Hypothalamus (tissue), 51 donors: ENCODE measurements at regions not wholly inside any gene's neighbourhood (a gene's known extent, or its start where the extent isn't known, plus 50 kb on each side); places are given as distances from the start of the nearest gene placed in this dataset.

Experiments
- DNase-seq, 51 donors: peaks; one replicate each; lab custom pipeline; 2025; lab: John Stamatoyannopoulos, UW

DNA sequence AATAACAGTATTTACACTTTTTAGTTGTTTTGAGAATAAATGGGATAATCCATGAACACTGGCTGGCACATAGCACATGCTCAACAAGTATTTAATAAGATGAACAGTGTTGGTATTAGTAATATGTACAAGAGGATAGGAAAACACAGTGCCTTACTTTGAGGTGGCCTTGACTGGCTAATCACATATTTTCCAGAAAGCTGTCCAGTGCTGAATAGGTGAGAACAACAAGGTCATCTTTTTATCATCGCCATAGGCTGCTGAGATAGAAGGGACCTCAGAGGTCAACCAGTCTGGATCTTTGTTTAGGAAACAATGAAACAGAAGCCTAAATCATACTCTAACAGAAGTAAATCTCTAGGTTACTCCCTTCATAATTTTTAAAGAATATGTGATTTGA is 89.7 kb upstream of the BCL9 start:
- DNase-seq: no peak

DNA sequence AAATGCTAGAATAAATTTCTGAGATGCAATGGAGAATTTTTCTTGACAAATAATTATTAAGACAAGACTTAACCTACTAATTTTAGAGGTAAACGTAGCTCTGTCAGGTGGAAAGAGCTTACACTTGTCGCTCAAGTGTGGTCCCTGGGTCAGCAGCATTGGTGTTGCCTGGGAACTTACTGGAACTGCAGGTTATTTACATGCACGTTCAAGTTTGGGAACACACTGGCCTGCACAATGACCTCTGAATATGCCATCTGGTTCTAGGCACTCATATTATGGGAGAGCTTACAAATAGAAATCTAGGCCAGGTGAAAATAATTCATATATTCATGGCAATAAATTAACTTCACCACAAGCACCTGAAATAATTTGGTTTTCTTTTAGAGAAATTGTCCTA is 88.5 kb upstream of the BCL9 start:
- DNase-seq: no peak

DNA sequence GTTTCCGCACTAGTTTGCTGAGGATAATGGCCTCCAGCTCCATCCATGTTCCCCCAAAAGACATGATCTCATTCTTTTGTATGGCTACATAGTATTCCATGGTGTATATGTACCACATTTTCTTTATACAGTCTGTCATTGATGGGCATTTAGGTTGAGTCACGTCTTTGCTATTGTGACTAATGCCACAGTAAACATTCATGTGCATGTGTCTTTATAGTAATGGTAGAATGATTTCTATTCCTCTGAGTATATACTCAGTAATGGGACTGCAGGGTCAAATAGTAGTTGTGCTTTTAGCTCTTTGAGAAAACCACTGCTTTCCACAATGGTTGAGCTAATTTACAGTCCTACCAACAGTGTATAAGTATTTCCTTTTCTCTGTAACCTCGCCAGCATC is 78.3 kb upstream of the BCL9 start:
- no peak for DNase-seq

DNA sequence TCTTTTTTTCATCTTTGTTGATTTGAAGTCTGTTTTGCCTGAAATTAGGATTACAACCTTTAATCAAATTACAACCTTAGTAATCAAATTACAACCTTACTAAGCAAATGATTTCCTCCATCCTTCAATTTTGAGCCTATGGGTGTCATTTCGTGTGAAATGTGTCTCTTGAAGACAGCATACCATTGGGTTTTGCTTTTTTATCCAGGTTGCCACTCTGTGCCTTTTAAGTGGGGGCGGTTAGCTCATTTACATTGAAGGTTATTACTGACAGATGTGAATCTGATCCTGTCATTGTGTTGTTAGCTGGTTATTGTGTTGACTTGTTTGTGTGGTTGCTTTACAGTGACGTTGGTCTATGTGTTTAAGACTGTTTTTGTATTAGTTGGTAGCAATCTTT is 74.8 kb upstream of the BCL9 start:
- no peak for DNase-seq

DNA sequence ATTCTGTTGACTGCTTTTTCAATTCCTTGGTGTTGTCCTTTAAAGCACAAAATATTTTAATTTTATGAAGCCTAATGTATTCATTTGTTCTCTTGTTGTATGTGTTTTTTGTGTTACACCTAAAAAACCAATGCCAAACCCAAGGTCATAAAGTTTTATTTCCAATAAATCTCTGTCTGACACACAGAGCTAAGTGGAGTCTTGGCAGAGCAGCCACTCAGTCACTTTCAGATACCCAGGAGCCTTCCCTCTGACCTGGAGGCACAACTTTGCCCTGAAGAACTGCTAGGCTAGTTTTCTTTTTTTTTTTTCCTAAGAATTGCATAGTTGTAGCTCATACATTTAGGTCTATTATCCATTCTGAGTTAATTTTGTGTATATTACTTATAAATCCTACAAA is 71.2 kb upstream of the BCL9 start:
- no peak for DNase-seq

DNA sequence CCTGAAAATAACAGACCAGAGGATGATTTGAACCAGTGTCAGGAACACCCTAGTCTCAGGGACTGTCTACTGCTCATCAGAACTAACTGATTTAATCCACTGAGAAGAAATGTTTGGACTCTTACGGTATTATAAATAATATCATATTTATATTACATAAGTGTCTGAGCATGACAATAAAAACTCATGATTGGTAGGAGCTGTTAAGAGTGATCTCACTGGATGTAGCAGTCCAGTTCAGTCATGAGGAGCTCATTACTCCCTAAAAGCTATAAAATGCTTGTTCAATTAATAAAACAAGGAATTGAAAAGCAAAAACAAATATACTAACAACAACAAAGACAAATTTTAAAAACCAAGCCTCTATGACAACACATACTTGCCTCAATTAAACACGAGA is 68.8 kb upstream of the BCL9 start:
- DNase-seq: no peak

DNA sequence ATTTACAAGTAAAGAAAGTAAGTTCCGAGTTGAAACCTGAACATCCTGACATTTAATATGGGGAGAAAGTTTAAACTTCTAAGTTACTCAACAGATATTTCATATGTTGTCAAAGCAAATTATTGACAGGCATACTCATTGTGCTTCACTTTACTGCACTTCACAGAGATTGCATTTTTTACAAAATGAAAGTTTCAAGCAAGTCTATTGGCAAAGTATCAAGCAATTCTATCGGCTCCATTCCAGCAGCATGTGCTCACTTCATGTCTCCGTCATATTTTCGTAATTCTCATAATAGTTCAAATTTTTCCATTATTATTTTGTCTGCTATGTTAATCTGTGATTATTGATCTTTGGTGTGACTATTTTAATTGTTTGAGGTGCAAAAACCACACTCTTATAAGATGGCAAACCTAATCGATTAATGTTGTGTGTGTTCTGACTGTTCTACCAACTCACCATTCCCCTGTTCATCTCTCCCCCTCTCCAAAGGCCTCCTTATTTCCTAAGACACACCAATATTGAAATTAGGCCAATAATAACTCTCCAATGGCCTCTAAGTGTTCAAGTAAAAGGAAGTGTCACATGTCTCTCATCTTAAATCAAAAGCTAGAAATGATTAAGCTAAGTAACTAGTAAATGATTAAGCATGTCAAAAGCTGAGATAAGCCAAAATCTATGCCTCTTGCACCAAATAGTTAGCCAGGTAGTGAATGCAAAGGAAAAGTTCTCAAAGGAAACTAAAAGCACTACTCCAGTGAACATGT is 68.2 kb upstream of the BCL9 start:
- no peak for DNase-seq

DNA sequence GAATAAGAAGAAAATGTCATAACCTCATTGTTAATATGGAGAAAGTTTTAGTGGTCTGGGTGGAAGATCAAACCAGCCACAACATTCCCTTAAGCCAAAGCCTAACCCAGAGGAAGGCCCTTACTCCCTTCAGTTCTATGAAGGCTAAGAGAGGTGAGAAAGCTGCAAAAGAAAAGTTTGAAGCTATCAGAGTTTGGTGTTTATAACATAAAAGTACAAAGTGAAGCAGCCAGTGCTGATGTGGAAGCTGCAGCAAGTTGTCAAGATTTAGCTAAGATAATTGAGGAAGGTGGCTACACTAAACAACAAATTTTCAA is 67.6 kb upstream of the BCL9 start:
- no peak for DNase-seq

DNA sequence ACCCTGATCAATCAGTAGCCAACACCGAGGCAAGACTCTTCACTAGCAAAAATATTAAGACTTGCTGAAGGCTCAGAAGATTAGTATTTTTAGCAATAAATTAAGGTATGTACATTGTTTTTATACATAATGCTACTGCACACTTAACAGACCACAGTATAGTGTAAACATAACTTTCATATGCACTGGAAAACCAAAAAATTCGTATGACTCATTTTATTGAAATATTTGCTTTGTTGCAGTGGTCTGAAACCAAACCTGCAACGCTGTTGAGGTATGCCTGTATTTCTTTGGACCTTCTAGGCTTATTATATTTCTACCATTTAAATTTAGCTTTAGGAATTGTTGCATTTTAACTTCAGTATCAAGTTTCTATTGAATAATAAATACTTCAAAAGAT is 65.8 kb upstream of the BCL9 start:
- DNase-seq: no peak

DNA sequence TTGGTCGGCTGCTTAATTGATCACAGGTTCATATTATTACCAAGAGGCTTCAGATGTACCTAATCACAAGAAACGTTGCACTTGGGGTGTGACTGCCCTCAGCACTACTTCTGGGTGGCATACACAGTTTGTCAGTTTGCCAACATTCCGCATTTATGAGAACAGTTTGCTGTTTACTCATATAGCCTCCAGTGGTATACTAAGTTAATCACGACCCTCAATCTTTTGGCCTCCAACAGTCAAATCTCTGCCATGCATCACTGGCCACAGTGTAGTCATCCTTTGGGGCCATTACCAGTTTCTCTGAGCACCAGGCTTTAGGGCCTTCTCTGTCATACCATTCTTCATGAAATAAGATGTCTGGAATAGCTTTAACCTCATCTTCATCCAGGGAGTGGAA is 62.8 kb upstream of the BCL9 start:
- DNase-seq: no peak

DNA sequence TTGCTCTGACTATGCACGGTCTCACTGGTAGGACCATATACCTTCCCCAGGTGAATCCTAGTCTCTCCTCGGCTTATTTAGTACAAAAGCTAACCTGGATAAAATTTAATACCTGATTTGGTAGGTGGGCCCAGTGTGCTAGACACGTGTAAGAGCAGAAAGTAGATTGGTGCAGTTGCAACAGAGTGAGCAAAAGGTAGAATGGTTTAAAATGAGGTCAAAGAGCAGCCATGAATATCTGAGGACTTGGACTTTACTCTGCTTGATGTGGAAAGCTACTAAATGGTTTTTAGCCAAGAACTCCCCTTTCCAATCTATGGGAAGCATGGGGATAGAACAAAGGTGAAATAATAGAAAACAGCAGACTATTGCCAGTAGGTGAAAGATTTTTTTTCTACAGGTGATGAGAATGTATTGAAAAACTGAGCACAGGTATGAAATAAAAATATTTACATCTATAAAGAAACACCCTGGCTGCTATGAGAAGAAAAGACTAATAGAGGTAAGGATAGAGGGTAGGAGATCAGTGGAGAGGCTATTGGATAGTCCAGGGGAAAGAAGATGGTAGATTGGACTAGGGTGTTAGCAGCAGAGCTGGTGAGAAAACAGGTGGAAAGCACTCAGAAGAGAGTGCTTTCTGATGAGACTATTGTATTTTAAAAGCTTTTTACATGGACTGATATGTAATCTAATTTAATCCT is 61.3 kb upstream of the BCL9 start:
- no peak for DNase-seq

DNA sequence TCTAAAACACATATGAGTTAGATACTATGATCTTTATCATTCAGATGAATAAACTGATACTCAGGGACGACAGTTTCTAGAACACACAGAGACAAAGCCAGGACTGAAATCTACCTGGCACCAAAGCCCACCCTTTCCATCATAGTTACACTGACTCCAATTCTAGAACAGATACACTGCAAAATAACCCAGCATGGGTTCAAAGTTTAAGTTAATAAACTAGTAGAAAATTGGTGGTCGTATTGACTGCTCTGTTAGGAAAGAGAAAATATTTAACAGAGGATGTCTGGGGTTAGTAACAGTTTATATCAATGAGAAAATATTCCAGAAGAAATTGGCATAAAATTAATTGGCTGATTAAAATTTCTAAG is 60.8 kb upstream of the BCL9 start:
- DNase-seq: no peak

DNA sequence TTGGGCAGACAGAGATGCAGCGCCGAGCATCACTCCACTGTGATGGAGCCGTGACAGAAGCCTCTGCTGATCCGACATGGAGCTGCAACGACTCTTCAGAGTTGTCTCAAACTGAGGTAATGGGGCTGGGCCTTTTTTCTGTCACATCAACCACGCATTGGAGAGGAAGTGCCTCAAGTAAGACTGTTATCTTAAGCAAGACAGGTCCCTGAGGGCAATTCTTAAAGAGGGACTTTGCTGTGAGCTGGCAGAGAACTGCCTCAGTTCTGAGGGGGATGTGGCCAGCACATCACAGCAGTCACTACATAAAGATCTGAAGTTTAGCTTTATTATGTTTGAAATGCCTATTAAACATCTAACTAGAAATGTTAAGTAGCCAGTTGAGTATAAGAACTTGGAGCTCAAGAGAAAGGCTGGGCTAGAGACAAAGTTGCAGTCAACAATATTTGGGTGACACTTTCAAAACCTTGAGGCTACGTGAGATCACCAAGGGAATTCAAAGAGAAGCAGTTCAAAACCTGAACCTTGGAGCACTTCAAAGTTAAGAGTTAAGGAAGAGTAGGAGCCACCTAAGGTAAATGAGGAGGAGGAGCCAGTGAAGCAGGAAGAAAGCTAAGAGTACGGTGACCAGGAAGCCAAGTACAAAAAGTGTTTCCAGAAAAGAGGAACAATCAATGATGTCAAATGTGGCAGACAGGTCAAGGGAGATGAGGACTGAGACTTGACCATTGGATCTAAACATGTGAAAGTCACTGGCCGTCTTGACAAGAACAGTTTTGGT is 54.2 kb upstream of the BCL9 start:
- no peak for DNase-seq

DNA sequence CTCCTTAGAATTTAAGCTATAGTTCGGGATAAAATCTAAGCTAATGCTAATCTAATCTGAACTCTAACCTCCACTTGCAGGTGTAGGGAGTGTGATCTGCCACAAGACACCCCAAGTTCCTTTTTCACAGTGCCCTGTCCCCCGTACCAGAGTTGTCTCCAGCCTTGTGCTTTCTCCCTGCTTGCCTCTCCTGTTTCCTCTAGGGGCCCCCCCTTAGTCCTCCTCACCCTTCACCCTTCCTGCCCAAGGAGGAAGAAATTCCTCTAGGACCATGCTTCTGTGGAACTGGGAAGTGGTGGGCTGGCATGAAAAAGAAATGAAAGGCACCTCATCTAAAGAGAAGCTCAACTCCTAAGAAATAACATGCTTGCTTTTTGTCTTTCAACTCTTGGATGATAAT is 50.2 kb upstream of the BCL9 start:
- DNase-seq: no peak
